Liver (tissue), 8 donors: ENCODE measurements at regions not wholly inside any gene's neighbourhood (a gene's known extent, or its start where the extent isn't known, plus 50 kb on each side); places are given as distances from the start of the nearest gene placed in this dataset.

ENCODE experiments used
- DNase-seq: peaks from one replicate; pipeline ENCODE4 v3.0.0-alpha.2; 2017; ENCODE audit warnings: low spot score
- H3K27ac ChIP-seq, 2 donors: one replicate each; pipeline ENCODE4 v1.7.0; 2013; ENCODE audit warnings: inconsistent platforms in 2 of 2, low read length in 2 of 2, control low read depth in 1 of 2, low read depth in 1 of 2, mild to moderate bottlenecking in 1 of 2
- H3K27me3 ChIP-seq, 4 donors: one replicate each; pipeline versions ENCODE4 v1.6.1 to v1.7.0; 2013; ENCODE audit warnings: low read length in 3 of 4, inconsistent platforms in 1 of 4, mild to moderate bottlenecking in 1 of 4, moderate library complexity in 1 of 4; ENCODE audit not compliant: control insufficient read depth in 4 of 4, insufficient read depth in 4 of 4
- H3K36me3 ChIP-seq, 4 donors: one replicate each; pipeline versions ENCODE4 v1.6.1 to v1.7.0; 2013; ENCODE audit warnings: low read length in 3 of 4, mild to moderate bottlenecking in 3 of 4, low read depth in 1 of 4, moderate library complexity in 1 of 4; ENCODE audit not compliant: control insufficient read depth in 4 of 4, insufficient read depth in 3 of 4
- H3K4me1 ChIP-seq, 4 donors: one replicate each; pipeline versions ENCODE4 v1.6.1 to v1.7.0; 2013; ENCODE audit warnings: low read length in 3 of 4, mild to moderate bottlenecking in 3 of 4, moderate library complexity in 1 of 4; ENCODE audit not compliant: control insufficient read depth in 4 of 4, insufficient read depth in 4 of 4
- H3K4me3 ChIP-seq, 3 donors: one replicate each; pipeline versions ENCODE4 v1.6.1 to v1.7.0; 2013; ENCODE audit warnings: low read length in 3 of 3, control low read depth in 1 of 3, low read depth in 1 of 3, mild to moderate bottlenecking in 1 of 3
- H3K9ac ChIP-seq, 2 donors: one replicate each; pipeline ENCODE4 v1.7.0; 2013; ENCODE audit warnings: low read length in 2 of 2, mild to moderate bottlenecking in 2 of 2, moderate library complexity in 2 of 2, control low read depth in 1 of 2, low read depth in 1 of 2
- H3K9me3 ChIP-seq, 4 donors: one replicate each; pipeline versions ENCODE4 v1.6.1 to v1.7.0; 2013; ENCODE audit warnings: low read length in 3 of 4; ENCODE audit not compliant: control insufficient read depth in 4 of 4
- CTCF ChIP-seq: fragments of 150-350 bp; IDR thresholded peaks from 2 replicates; pipeline ENCODE4 v1.5.1; 2017; ENCODE audit warnings: improper control_type of control experiment, low read depth, low read length; ENCODE audit not compliant: missing input control
- EGR1 ChIP-seq, 2 donors: IDR thresholded peaks; 2 replicates each; pipeline ENCODE4 v1.6.1; 2016 to 2018; ENCODE audit warnings: antibody characterized with exemption in 2 of 2, low read depth in 2 of 2
- FOXA1 ChIP-seq: IDR thresholded peaks from 2 replicates; pipeline ENCODE4 v1.6.1; 2016; ENCODE audit warnings: antibody characterized with exemption
- FOXA2 ChIP-seq: IDR thresholded peaks from 2 replicates; pipeline ENCODE4 v1.6.1; 2016; ENCODE audit warnings: antibody characterized with exemption
- GABPA ChIP-seq, 2 donors: IDR thresholded peaks in 1 of 2; conservative IDR thresholded peaks in 1 of 2; 2 replicates each; pipeline ENCODE4 v1.6.1; 2016; ENCODE audit warnings: antibody characterized with exemption in 2 of 2, mild to moderate bottlenecking in 1 of 2, moderate library complexity in 1 of 2
- HNF4A ChIP-seq, 2 donors: conservative IDR thresholded peaks; 2 replicates each; pipeline ENCODE4 v1.6.1; 2016; ENCODE audit warnings: antibody characterized with exemption in 2 of 2, mild to moderate bottlenecking in 2 of 2
- HNF4G ChIP-seq: IDR thresholded peaks from 2 replicates; pipeline ENCODE4 v1.6.1; 2016; ENCODE audit warnings: antibody characterized with exemption
- JUND ChIP-seq, 2 donors: IDR thresholded peaks; 2 replicates each; pipeline ENCODE4 v1.6.1; 2016; ENCODE audit warnings: antibody characterized with exemption in 2 of 2
- MAX ChIP-seq: IDR thresholded peaks from 2 replicates; pipeline ENCODE4 v1.6.1; 2016; ENCODE audit warnings: antibody characterized with exemption
- NR2F2 ChIP-seq: IDR thresholded peaks from 2 replicates; pipeline ENCODE4 v1.6.1; 2016; ENCODE audit warnings: antibody characterized with exemption
- RAD21 ChIP-seq, 2 donors: IDR thresholded peaks; 2 replicates each; pipeline ENCODE4 v1.6.1; 2016; ENCODE audit warnings: antibody characterized with exemption in 2 of 2, mild to moderate bottlenecking in 2 of 2
- REST ChIP-seq: IDR thresholded peaks from 2 replicates; pipeline ENCODE4 v1.6.1; 2016; ENCODE audit warnings: antibody characterized with exemption, mild to moderate bottlenecking
- SP1 ChIP-seq: IDR thresholded peaks from 2 replicates; pipeline ENCODE4 v1.6.1; 2018; ENCODE audit warnings: antibody characterized with exemption, mild to moderate bottlenecking
- TAF1 ChIP-seq: conservative IDR thresholded peaks from 2 replicates; pipeline ENCODE4 v1.6.1; 2016; ENCODE audit warnings: antibody characterized with exemption, mild to moderate bottlenecking
- YY1 ChIP-seq: IDR thresholded peaks from 2 replicates; pipeline ENCODE4 v1.6.1; 2016; ENCODE audit warnings: antibody characterized with exemption, mild to moderate bottlenecking
- ZBTB33 ChIP-seq: IDR thresholded peaks from 2 replicates; pipeline ENCODE4 v1.6.1; 2016; ENCODE audit warnings: antibody characterized with exemption
- WGBS: extraction: QIAGEN DNeasy Blood & Tissue Kit; methylation state at CpG from one replicate; pipeline ENCODE4 v1.1.7; 2013; 5-methylcytosine and 5-hydroxymethylcytosine counted together
- donor health status: healthy.
- donor health status: healthy.
- donor health status: healthy.
- donor health status: healthy.
- donor health status: healthy.

GRCh38 chr7:36784991-36785940 lies 61.0 kb upstream of the AOAH start:
- no peak overlapping the region for H3K9ac ChIP-seq
- no peak overlapping the region for H3K27ac ChIP-seq
- TF ChIP-seq SP1: peak; percentile 8
- TF ChIP-seq EGR1 (IDR thresholded peaks at IDR 0.05; ENCODE audit: low read depth in 2 of 2): peak in 1 of 2 donors; percentile 3
- no peak for TF ChIP-seq CTCF
- TF ChIP-seq RAD21 (IDR thresholded peaks at IDR 0.05): peak; percentile 38 to 41
- TF ChIP-seq GABPA (IDR thresholded peaks at IDR 0.05 in 1 of 2, conservative IDR thresholded peaks at IDR 0.05 in 1 of 2): no peak
- DNase-seq: no peak
- no peaks in the 10 kb centered on the region for H3K36me3 ChIP-seq
- WGBS: 79% methylated on average over 13 of the region's 13 CpGs
- H3K4me3 ChIP-seq: no peak overlapping the region
- no peaks in the 10 kb centered on the region for H3K4me1 ChIP-seq
- no peaks in the 10 kb centered on the region for H3K27me3 ChIP-seq
- no peaks in the 10 kb centered on the region for H3K9me3 ChIP-seq

- Histone ChIP-seq H3K27me3 (no peaks in the 10 kb centered on the region), H3K9me3 (no peaks in the 10 kb centered on the region), H3K9ac (peak overlapping the region in 1 of 2 donors; percentile 28), H3K36me3 (no peaks in the 10 kb centered on the region), H3K4me3 (no peak overlapping the region), H3K27ac (no peak overlapping the region), H3K4me1 (no peaks in the 10 kb centered on the region)
- TF ChIP-seq FOXA2: no peak
- no peak for TF ChIP-seq REST
- TF ChIP-seq HNF4A (conservative IDR thresholded peaks at IDR 0.05): peak; percentile 32 to 42
- TF ChIP-seq RAD21 (IDR thresholded peaks at IDR 0.05): peak in 1 of 2 donors; percentile 13
- 67% methylated on average over 5 of the region's 5 CpGs for WGBS
- no peak for DNase-seq
Observed at GRCh38 chr7:36781011-36781738, 56.9 kb upstream of the AOAH start.

GRCh38 chr7:36777855-36778254 lies 53.6 kb upstream of the AOAH start:
- Histone ChIP-seq H3K27ac (no peak overlapping the region), H3K27me3 (no peaks in the 10 kb centered on the region), H3K4me3 (no peak overlapping the region), H3K9me3 (no peaks in the 10 kb centered on the region), H3K4me1 (no peaks in the 10 kb centered on the region), H3K36me3 (no peaks in the 10 kb centered on the region), H3K9ac (no peak overlapping the region)
- 92% methylated on average over 4 of the region's 4 CpGs for WGBS
- DNase-seq: no peak
- TF ChIP-seq FOXA1: no peak
- TF ChIP-seq YY1: no peak
- TF ChIP-seq TAF1: no peak
- TF ChIP-seq JUND (IDR thresholded peaks at IDR 0.05): no peak
- no peak for TF ChIP-seq HNF4G
- TF ChIP-seq ZBTB33: no peak
- no peak for TF ChIP-seq MAX
- TF ChIP-seq NR2F2: no peak
- TF ChIP-seq EGR1 (IDR thresholded peaks at IDR 0.05; ENCODE audit: low read depth in 2 of 2): no peak
